ENCODE measurements at regions not wholly inside any gene's neighbourhood (a gene's known extent, or its start where the extent isn't known, plus 50 kb on each side); places are given as distances from the start of the nearest gene placed in this dataset.

- FAIRE-seq (no peak), DNase-seq (ENCODE audit: low read depth) (no peak)
- Histone ChIP-seq H3K36me3 (ENCODE audit: control insufficient read depth, insufficient read depth, low read length) (no peaks in the 10 kb centered on the region), H3K27me3 (ENCODE audit: control insufficient read depth, insufficient read depth, low read length) (no peaks in the 10 kb centered on the region), H3K4me3 (ENCODE audit: low read depth, low read length) (no peak overlapping the region)
- no peak for TF ChIP-seq CTCF (IDR thresholded peaks at IDR 0.05; ENCODE audit: insufficient read depth, low read length, severe bottlenecking)
These were observed 362.4 kb downstream of the MID1IP1 start for GRCh38 chrX:39163581-39164126.

- Histone ChIP-seq H3K36me3 (ENCODE audit: control insufficient read depth, insufficient read depth, low read length) (no peaks in the 10 kb centered on the region), H3K27me3 (ENCODE audit: control insufficient read depth, insufficient read depth, low read length) (no peaks in the 10 kb centered on the region), H3K4me3 (ENCODE audit: low read depth, low read length) (no peak overlapping the region)
- no peak for FAIRE-seq
- DNase-seq (ENCODE audit: low read depth): no peak
- TF ChIP-seq CTCF (IDR thresholded peaks at IDR 0.05; ENCODE audit: insufficient read depth, low read length, severe bottlenecking): no peak
These were observed 363.0 kb downstream of the MID1IP1 start for GRCh38 chrX:39164212-39164611.

GRCh38 chrX:39165185-39165584 is 363.9 kb downstream of the MID1IP1 start:
- no peak for TF ChIP-seq CTCF (IDR thresholded peaks at IDR 0.05; ENCODE audit: insufficient read depth, low read length, severe bottlenecking)
- no peaks in the 10 kb centered on the region for H3K27me3 ChIP-seq (ENCODE audit: control insufficient read depth, insufficient read depth, low read length)
- no peak overlapping the region for H3K4me3 ChIP-seq (ENCODE audit: low read depth, low read length)
- DNase-seq (ENCODE audit: low read depth) (no peak), FAIRE-seq (no peak)
- H3K36me3 ChIP-seq (ENCODE audit: control insufficient read depth, insufficient read depth, low read length): no peaks in the 10 kb centered on the region

GRCh38 chrX:39165773-39166172 is 364.5 kb downstream of the MID1IP1 start:
- no peak for DNase-seq (ENCODE audit: low read depth)
- no peaks in the 10 kb centered on the region for H3K27me3 ChIP-seq (ENCODE audit: control insufficient read depth, insufficient read depth, low read length)
- FAIRE-seq: no peak
- no peak overlapping the region for H3K4me3 ChIP-seq (ENCODE audit: low read depth, low read length)
- no peak for TF ChIP-seq CTCF (IDR thresholded peaks at IDR 0.05; ENCODE audit: insufficient read depth, low read length, severe bottlenecking)
- no peaks in the 10 kb centered on the region for H3K36me3 ChIP-seq (ENCODE audit: control insufficient read depth, insufficient read depth, low read length)

GRCh38 chrX:39167791-39168190 is 366.5 kb downstream of the MID1IP1 start:
- no peak for TF ChIP-seq CTCF (IDR thresholded peaks at IDR 0.05; ENCODE audit: insufficient read depth, low read length, severe bottlenecking)
- no peaks in the 10 kb centered on the region for H3K36me3 ChIP-seq (ENCODE audit: control insufficient read depth, insufficient read depth, low read length)
- DNase-seq (ENCODE audit: low read depth) (no peak), FAIRE-seq (no peak)
- no peak overlapping the region for H3K4me3 ChIP-seq (ENCODE audit: low read depth, low read length)
- no peaks in the 10 kb centered on the region for H3K27me3 ChIP-seq (ENCODE audit: control insufficient read depth, insufficient read depth, low read length)

GRCh38 chrX:39168609-39169008 is 367.4 kb downstream of the MID1IP1 start:
- H3K27me3 ChIP-seq (ENCODE audit: control insufficient read depth, insufficient read depth, low read length): no peaks in the 10 kb centered on the region
- no peak for FAIRE-seq
- TF ChIP-seq CTCF (IDR thresholded peaks at IDR 0.05; ENCODE audit: insufficient read depth, low read length, severe bottlenecking): no peak
- no peaks in the 10 kb centered on the region for H3K36me3 ChIP-seq (ENCODE audit: control insufficient read depth, insufficient read depth, low read length)
- DNase-seq (ENCODE audit: low read depth): no peak
- H3K4me3 ChIP-seq (ENCODE audit: low read depth, low read length): no peak overlapping the region
